HG02981 (cell line): ENCODE measurements at regions not wholly inside any gene's neighbourhood (a gene's known extent, or its start where the extent isn't known, plus 50 kb on each side); places are given as distances from the start of the nearest gene placed in this dataset.
A peak's percentile ranks its signal among the peaks of the same experiment; 100 is the strongest.
"Not testable (repeated sequence)": the region's sequence is repeated elsewhere in the genome, so short reads cannot be mapped to it uniquely, and the experiment has no call there.

Source experiments
- ATAC-seq: cut with Tn5 transposase; IDR thresholded peaks from one replicate; pipeline ENCODE4 v1.9.1; 2021; ENCODE audit warnings: mild to moderate bottlenecking, moderate library complexity; ENCODE audit not compliant: unreplicated experiment

- ATAC-seq = no peak
Measured at GRCh38 chr9:754150-754931, 87.2 kb upstream of the DMRT1 start.

- peak; percentile 40 for ATAC-seq
Measured at GRCh38 chr9:755454-756381, 85.8 kb upstream of the DMRT1 start.

- no peak for ATAC-seq
Measured at GRCh38 chr9:757246-757881, 84.1 kb upstream of the DMRT1 start.

GRCh38 chr9:758146-758545 is 83.4 kb upstream of the DMRT1 start:
- no peak for ATAC-seq

- ATAC-seq = no peak
Measured at GRCh38 chr9:759541-759940, 82.0 kb upstream of the DMRT1 start.

GRCh38 chr9:759983-760736 is 81.3 kb upstream of the DMRT1 start:
- ATAC-seq = no peak

- ATAC-seq = no peak
Measured at GRCh38 chr9:761176-761792, 80.2 kb upstream of the DMRT1 start.

GRCh38 chr9:761793-762560 is 79.5 kb upstream of the DMRT1 start:
- ATAC-seq = no peak

- ATAC-seq = no peak
Measured at GRCh38 chr9:763692-764091, 77.8 kb upstream of the DMRT1 start.

- peak; percentile 56 for ATAC-seq
Measured at GRCh38 chr9:764105-764524, 77.4 kb upstream of the DMRT1 start.

- ATAC-seq = no peak
Measured at GRCh38 chr9:764986-765385, 76.5 kb upstream of the DMRT1 start.

GRCh38 chr9:767061-767561 is 74.4 kb upstream of the DMRT1 start:
- not testable (repeated sequence) for ATAC-seq

GRCh38 chr9:776086-776485 is 65.4 kb upstream of the DMRT1 start:
- no peak for ATAC-seq

- no peak for ATAC-seq
Measured at GRCh38 chr9:777978-778377, 63.5 kb upstream of the DMRT1 start.

- no peak for ATAC-seq
Measured at GRCh38 chr9:784202-784601, 57.3 kb upstream of the DMRT1 start.

- ATAC-seq = no peak
Measured at GRCh38 chr9:784916-785315, 56.6 kb upstream of the DMRT1 start.

- ATAC-seq = no peak
Measured at GRCh38 chr9:785997-786396, 55.5 kb upstream of the DMRT1 start.

- no peak for ATAC-seq
Measured at GRCh38 chr9:786405-786804, 55.1 kb upstream of the DMRT1 start.

- ATAC-seq = no peak
Measured at GRCh38 chr9:788777-789176, 52.7 kb upstream of the DMRT1 start.
